Transverse colon (tissue), 4 donors: ENCODE measurements at regions not wholly inside any gene's neighbourhood (a gene's known extent, or its start where the extent isn't known, plus 50 kb on each side); places are given as distances from the start of the nearest gene placed in this dataset.

ENCODE experiments used
- DNase-seq: peaks from one replicate; pipeline ENCODE4 v3.0.0-alpha.2; 2019
- H3K27ac ChIP-seq, 4 donors: fragments of 200-600 bp; sonication (generic); 2 replicates each; pipeline ENCODE4 v1.5.1; 2016 to 2018; ENCODE audit warnings: inconsistent platforms in 4 of 4
- H3K27me3 ChIP-seq: fragments of 200-600 bp; sonication (generic); 2 replicates; pipeline ENCODE4 v1.5.1; 2017; ENCODE audit warnings: inconsistent platforms
- H3K36me3 ChIP-seq, 4 donors: fragments of 200-600 bp; sonication (generic); 2 replicates each; pipeline ENCODE4 v1.5.1; 2017 to 2019; ENCODE audit warnings: inconsistent platforms in 4 of 4
- H3K4me1 ChIP-seq, 4 donors: fragments of 200-600 bp; sonication (generic); 2 replicates each; pipeline ENCODE4 v1.5.1; 2017 to 2020; ENCODE audit warnings: inconsistent platforms in 4 of 4
- H3K4me3 ChIP-seq, 4 donors: fragments of 200-600 bp; sonication (generic); 1 replicate in 1 of 4; 2 replicates in 3 of 4; pipeline versions ENCODE4 v1.5.1 to v1.6.1; 2017 to 2019; ENCODE audit warnings: inconsistent platforms in 4 of 4
- H3K9me3 ChIP-seq, 2 donors: fragments of 200-600 bp; sonication (generic); 2 replicates each; pipeline ENCODE4 v1.5.1; 2017 to 2019; ENCODE audit warnings: inconsistent platforms in 2 of 2
- EP300 ChIP-seq: sonication (generic); formaldehyde crosslinking; IDR thresholded peaks from one replicate; pipeline ENCODE4 v1.6.1; 2017; ENCODE audit warnings: antibody characterized with exemption, low read depth
- POLR2A ChIP-seq: fragments of 450-650 bp; IDR thresholded peaks from one replicate; pipeline ENCODE4 v1.6.1; 2016; ENCODE audit warnings: antibody characterized with exemption, mild to moderate bottlenecking, moderate library complexity
- POLR2AphosphoS5 ChIP-seq, 3 donors: sonication (generic); formaldehyde crosslinking; IDR thresholded peaks; one replicate each; pipeline ENCODE4 v1.6.1; 2016; ENCODE audit warnings: antibody characterized with exemption in 3 of 3
- WGBS, 2 donors: methylation state at CpG; one replicate each; pipeline ENCODE4 v1.1.5; 2018; ENCODE audit warnings: low coverage in 1 of 2; 5-methylcytosine and 5-hydroxymethylcytosine counted together
- in situ Hi-C, 4 donors: fragments of 200-750 bp; cut with MboI; loops; one replicate each; pipeline versions ENCODE4 v1.15.0 to v1.15.1; 2017; ENCODE audit warnings: low sequenced_read_pairs in 3 of 4, low pct_ligation_motif_present in 1 of 4, low pct_unique_long_range_greater_than_20kb in 1 of 4
- intact Hi-C: fragments of 100-400 bp; cut with DNase I; formaldehyde crosslinking; loops from one replicate; pipeline ENCODE4 v1.15.1; 2023; ENCODE audit warnings: low total_unique reads
- TF ChIP-seq, protein P1 (sequence below), 5 experiments: fragments of 200-600 bp in 3 of 5; fragments of 450-650 bp in 2 of 5; sonication (generic) in 3 of 5; IDR thresholded peaks; 1 replicate in 2 of 5; 2 replicates in 3 of 5; pipeline ENCODE4 v1.5.1; 2016 to 2017; ENCODE audit warnings: antibody characterized with exemption in 5 of 5, inconsistent platforms in 3 of 5, mild to moderate bottlenecking in 2 of 5, moderate library complexity in 1 of 5

GRCh38 chr9:38286357-38286756 is 106.1 kb upstream of the ALDH1B1 start:
- Histone ChIP-seq H3K4me1 (no peaks in the 10 kb centered on the region), H3K9me3 (no peaks in the 10 kb centered on the region), H3K27me3 (no peaks in the 10 kb centered on the region), H3K36me3 (no peaks in the 10 kb centered on the region), H3K27ac (no peak overlapping the region), H3K4me3 (no peak overlapping the region)
- TF ChIP-seq POLR2AphosphoS5 (IDR thresholded peaks at IDR 0.05) (no peak), EP300 (no peak), POLR2A (no peak)
- TF ChIP-seq, protein P1, sequence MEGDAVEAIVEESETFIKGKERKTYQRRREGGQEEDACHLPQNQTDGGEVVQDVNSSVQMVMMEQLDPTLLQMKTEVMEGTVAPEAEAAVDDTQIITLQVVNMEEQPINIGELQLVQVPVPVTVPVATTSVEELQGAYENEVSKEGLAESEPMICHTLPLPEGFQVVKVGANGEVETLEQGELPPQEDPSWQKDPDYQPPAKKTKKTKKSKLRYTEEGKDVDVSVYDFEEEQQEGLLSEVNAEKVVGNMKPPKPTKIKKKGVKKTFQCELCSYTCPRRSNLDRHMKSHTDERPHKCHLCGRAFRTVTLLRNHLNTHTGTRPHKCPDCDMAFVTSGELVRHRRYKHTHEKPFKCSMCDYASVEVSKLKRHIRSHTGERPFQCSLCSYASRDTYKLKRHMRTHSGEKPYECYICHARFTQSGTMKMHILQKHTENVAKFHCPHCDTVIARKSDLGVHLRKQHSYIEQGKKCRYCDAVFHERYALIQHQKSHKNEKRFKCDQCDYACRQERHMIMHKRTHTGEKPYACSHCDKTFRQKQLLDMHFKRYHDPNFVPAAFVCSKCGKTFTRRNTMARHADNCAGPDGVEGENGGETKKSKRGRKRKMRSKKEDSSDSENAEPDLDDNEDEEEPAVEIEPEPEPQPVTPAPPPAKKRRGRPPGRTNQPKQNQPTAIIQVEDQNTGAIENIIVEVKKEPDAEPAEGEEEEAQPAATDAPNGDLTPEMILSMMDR (IDR thresholded peaks at IDR 0.05): no peak
- in situ Hi-C loops: loop anchor here in 1 of 4 donors (10.0 kb wide), 1 partner anchor 58 kb away; no protein-coding TSS in a partner anchor
- no peak for DNase-seq
- intact Hi-C loops: no loop called here

- WGBS, 2 donors: 43 to 100% methylated on average over 1 to 2 of the region's 2 CpGs
- intact Hi-C loops: no loop called here
- Histone ChIP-seq H3K4me1 (no peaks in the 10 kb centered on the region), H3K36me3 (no peaks in the 10 kb centered on the region), H3K9me3 (no peaks in the 10 kb centered on the region), H3K27me3 (no peaks in the 10 kb centered on the region), H3K27ac (no peak overlapping the region), H3K4me3 (no peak overlapping the region)
- in situ Hi-C loops: loop anchor here in 1 of 4 donors (10.0 kb wide), 1 partner anchor 60 kb away; no protein-coding TSS in a partner anchor
- TF ChIP-seq POLR2AphosphoS5 (IDR thresholded peaks at IDR 0.05) (no peak), POLR2A (no peak), EP300 (no peak)
- TF ChIP-seq, protein P1 (IDR thresholded peaks at IDR 0.05): no peak
- no peak for DNase-seq
Measured at GRCh38 chr9:38285236-38285635, 107.3 kb upstream of the ALDH1B1 start.

DNA sequence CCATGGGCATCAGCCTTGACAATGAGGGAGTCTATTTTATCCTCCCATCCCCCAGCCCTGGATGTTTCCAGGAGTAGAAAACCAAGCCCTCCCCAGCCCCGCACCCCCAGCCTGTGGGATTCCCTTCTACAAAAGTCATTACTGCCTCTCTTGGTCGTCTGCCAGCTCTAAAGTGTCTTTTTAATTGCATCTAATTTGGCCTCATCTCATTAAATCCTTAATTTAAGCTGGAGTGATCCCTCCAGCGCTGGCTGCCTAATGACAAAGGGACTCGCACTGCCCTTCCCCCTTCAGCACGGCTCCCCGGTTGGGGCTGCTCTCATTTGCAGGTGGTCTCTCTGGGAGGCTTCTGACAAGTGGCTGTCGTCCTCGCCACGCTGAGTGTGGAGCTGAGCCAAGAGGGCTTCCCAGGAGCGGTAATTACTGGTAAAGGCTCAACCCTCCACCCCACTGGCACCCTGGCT is 107.9 kb upstream of the ALDH1B1 start:
- Histone ChIP-seq H3K9me3 (no peaks in the 10 kb centered on the region), H3K36me3 (no peaks in the 10 kb centered on the region), H3K4me3 (no peak overlapping the region), H3K27me3 (no peaks in the 10 kb centered on the region), H3K27ac (no peak overlapping the region), H3K4me1 (no peaks in the 10 kb centered on the region)
- in situ Hi-C loops (loop anchor here in 1 of 4 donors (10.0 kb wide), 1 partner anchor 60 kb away; no protein-coding TSS in a partner anchor), intact Hi-C loops (no loop called here)
- DNase-seq: no peak
- WGBS, 2 donors: 70 to 72% methylated on average over 3 to 10 of the region's 10 CpGs
- TF ChIP-seq POLR2A: no peak
- no peak for TF ChIP-seq EP300
- TF ChIP-seq, protein P1 (IDR thresholded peaks at IDR 0.05): no peak

- Histone ChIP-seq H3K27ac (no peak overlapping the region), H3K27me3 (no peaks in the 10 kb centered on the region), H3K9me3 (no peaks in the 10 kb centered on the region), H3K4me3 (no peak overlapping the region), H3K36me3 (no peaks in the 10 kb centered on the region), H3K4me1 (no peaks in the 10 kb centered on the region)
- in situ Hi-C loops: loop anchor here in 1 of 4 donors (10.0 kb wide), 1 partner anchor 61 kb away; no protein-coding TSS in a partner anchor
- intact Hi-C loops: no loop called here
- DNase-seq: no peak
- 50 to 75% methylated on average over 2 to 9 of the region's 9 CpGs for WGBS, 2 donors
- no peak for TF ChIP-seq POLR2AphosphoS5 (IDR thresholded peaks at IDR 0.05)
- TF ChIP-seq, protein P1 (IDR thresholded peaks at IDR 0.05): no peak
- TF ChIP-seq POLR2A: no peak
- no peak for TF ChIP-seq EP300
Measured at GRCh38 chr9:38284039-38284575, 108.4 kb upstream of the ALDH1B1 start.
